Thymus (tissue), 11 donors: ENCODE measurements at regions not wholly inside any gene's neighbourhood (a gene's known extent, or its start where the extent isn't known, plus 50 kb on each side); places are given as distances from the start of the nearest gene placed in this dataset.
"Not testable (repeated sequence)": the region's sequence is repeated elsewhere in the genome, so short reads cannot be mapped to it uniquely, and the experiment has no call there.

Source experiments
- DNase-seq, 9 donors: peaks; one replicate each; pipeline ENCODE4 v3.0.0-alpha.2; 2013; ENCODE audit warnings: low spot score in 9 of 9, low read depth in 6 of 9, missing footprints in 1 of 9
- H3K27ac ChIP-seq, 2 donors: one replicate each; pipeline ENCODE4 v1.5.1; 2013; ENCODE audit warnings: control low read depth in 1 of 2, low read depth in 1 of 2, low read length in 1 of 2, mild to moderate bottlenecking in 1 of 2, moderate library complexity in 1 of 2
- H3K27me3 ChIP-seq, 2 donors: one replicate each; pipeline ENCODE4 v1.5.1; 2013; ENCODE audit warnings: low read length in 1 of 2; ENCODE audit not compliant: control insufficient read depth in 2 of 2, insufficient read depth in 1 of 2
- H3K36me3 ChIP-seq, 2 donors: one replicate each; pipeline ENCODE4 v1.5.1; 2013; ENCODE audit warnings: low read length in 1 of 2, mild to moderate bottlenecking in 1 of 2, moderate library complexity in 1 of 2; ENCODE audit not compliant: control insufficient read depth in 2 of 2, insufficient read depth in 2 of 2
- H3K4me1 ChIP-seq, 2 donors: one replicate each; pipeline ENCODE4 v1.5.1; 2013; ENCODE audit warnings: low read length in 2 of 2; ENCODE audit not compliant: control insufficient read depth in 2 of 2, insufficient read depth in 2 of 2
- H3K4me3 ChIP-seq, 2 donors: one replicate each; pipeline ENCODE4 v1.5.1; 2013; ENCODE audit warnings: low read length in 2 of 2, control low read depth in 1 of 2, mild to moderate bottlenecking in 1 of 2
- H3K9me3 ChIP-seq, 2 donors: one replicate each; pipeline ENCODE4 v1.5.1; 2013; ENCODE audit warnings: low read length in 1 of 2, mild to moderate bottlenecking in 1 of 2; ENCODE audit not compliant: control insufficient read depth in 2 of 2, insufficient read depth in 1 of 2
- WGBS: extraction: QIAGEN DNeasy Blood & Tissue Kit; methylation state at CpG from one replicate; pipeline ENCODE4 v1.1.7; 2013; 5-methylcytosine and 5-hydroxymethylcytosine counted together
- donor health status: healthy.

GRCh38 chr6:6823030-6823429, 234.5 kb downstream of the LY86 start:
- no peaks in the 10 kb centered on the region for H3K9me3 ChIP-seq
- 63% methylated on average over 6 of the region's 6 CpGs for WGBS
- H3K27ac ChIP-seq = no peak overlapping the region
- no peak overlapping the region for H3K4me3 ChIP-seq
- no peak for DNase-seq
- H3K27me3 ChIP-seq = no peaks in the 10 kb centered on the region
- peaks cover 0 to 31% of the 10 kb centered on the region in 2 donors for H3K4me1 ChIP-seq
- H3K36me3 ChIP-seq = no peaks in the 10 kb centered on the region

GRCh38 chr6:6823568-6824224, 235.2 kb downstream of the LY86 start:
- 88% methylated on average over 5 of the region's 5 CpGs for WGBS
- Histone ChIP-seq H3K4me3 (no peak overlapping the region), H3K4me1 (peaks cover 0 to 31% of the 10 kb centered on the region in 2 donors), H3K27me3 (no peaks in the 10 kb centered on the region), H3K27ac (no peak overlapping the region), H3K36me3 (no peaks in the 10 kb centered on the region), H3K9me3 (no peaks in the 10 kb centered on the region)
- no peak for DNase-seq

GRCh38 chr6:6824381-6824780, 235.9 kb downstream of the LY86 start:
- Histone ChIP-seq H3K4me3 (no peak overlapping the region), H3K27me3 (no peaks in the 10 kb centered on the region), H3K27ac (no peak overlapping the region), H3K36me3 (no peaks in the 10 kb centered on the region), H3K4me1 (peaks cover 0 to 31% of the 10 kb centered on the region in 2 donors), H3K9me3 (no peaks in the 10 kb centered on the region)
- 97% methylated on average over 6 of the region's 6 CpGs for WGBS
- no peak for DNase-seq

GRCh38 chr6:6825193-6825784, 236.8 kb downstream of the LY86 start:
- DNase-seq = no peak
- no peaks in the 10 kb centered on the region for H3K9me3 ChIP-seq
- H3K36me3 ChIP-seq = no peaks in the 10 kb centered on the region
- H3K4me1 ChIP-seq = peaks cover 0 to 31% of the 10 kb centered on the region in 2 donors
- 89% methylated on average over 11 of the region's 11 CpGs for WGBS
- no peak overlapping the region for H3K27ac ChIP-seq
- no peak overlapping the region for H3K4me3 ChIP-seq
- H3K27me3 ChIP-seq = no peaks in the 10 kb centered on the region

- Histone ChIP-seq H3K36me3 (no peaks in the 10 kb centered on the region), H3K27ac (no peak overlapping the region)
- 64% methylated on average over 16 of the region's 16 CpGs for WGBS
Observed at GRCh38 chr6:6826095-6826901, 237.8 kb downstream of the LY86 start.

GRCh38 chr6:6826961-6827360, 238.4 kb downstream of the LY86 start:
- H3K9me3 ChIP-seq = no peaks in the 10 kb centered on the region
- no peaks in the 10 kb centered on the region for H3K27me3 ChIP-seq
- 82% methylated on average over 10 of the region's 10 CpGs for WGBS
- peaks cover 0 to 31% of the 10 kb centered on the region in 2 donors for H3K4me1 ChIP-seq
- H3K36me3 ChIP-seq = no peaks in the 10 kb centered on the region
- H3K27ac ChIP-seq = no peak overlapping the region
- DNase-seq = no peak
- H3K4me3 ChIP-seq = no peak overlapping the region

More at GRCh38 chr6:6826095-6826901, 237.8 kb downstream of the LY86 start:
- H3K4me1 ChIP-seq = peaks cover 0 to 31% of the 10 kb centered on the region in 2 donors
- H3K27me3 ChIP-seq = no peaks in the 10 kb centered on the region
- no peak for DNase-seq
- H3K4me3 ChIP-seq = no peak overlapping the region
- no peaks in the 10 kb centered on the region for H3K9me3 ChIP-seq

GRCh38 chr6:6829872-6830685, 241.6 kb downstream of the LY86 start:
- no peaks in the 10 kb centered on the region for H3K27me3 ChIP-seq
- H3K27ac ChIP-seq = no peak overlapping the region
- H3K36me3 ChIP-seq = no peaks in the 10 kb centered on the region
- no peak for DNase-seq
- H3K9me3 ChIP-seq = no peaks in the 10 kb centered on the region
- peaks cover 0 to 23% of the 10 kb centered on the region in 2 donors for H3K4me1 ChIP-seq
- H3K4me3 ChIP-seq = no peak overlapping the region
- WGBS = 89% methylated on average over 6 of the region's 6 CpGs

- H3K4me1 ChIP-seq = peaks cover 0 to 17% of the 10 kb centered on the region in 2 donors
- H3K9me3 ChIP-seq, H3K4me3 ChIP-seq, DNase-seq, H3K27ac ChIP-seq, H3K36me3 ChIP-seq, H3K27me3 ChIP-seq: not testable (repeated sequence)
Observed at GRCh38 chr6:6830686-6831063, 242.2 kb downstream of the LY86 start.
